ENCODE measurements at regions not wholly inside any gene's neighbourhood (a gene's known extent, or its start where the extent isn't known, plus 50 kb on each side); places are given as distances from the start of the nearest gene placed in this dataset.

DNA sequence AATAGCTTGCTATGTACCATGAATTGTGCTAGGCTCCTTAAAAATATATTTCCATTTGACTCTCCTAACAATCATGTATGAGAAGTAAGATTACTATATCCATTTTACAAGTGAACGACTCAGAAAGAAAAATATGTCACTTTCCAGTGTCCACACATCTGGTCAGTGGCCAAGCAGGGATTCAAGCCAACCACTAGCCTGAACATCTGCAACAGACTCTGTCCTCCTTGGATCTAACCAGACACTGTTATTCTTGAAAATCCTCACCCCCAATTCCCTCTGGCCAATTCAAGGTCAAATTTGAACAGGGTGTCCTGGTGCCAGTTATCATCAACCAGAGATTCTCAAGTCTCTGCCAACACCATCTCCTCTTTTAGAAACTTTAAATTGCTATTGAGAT is 344.1 kb upstream of the WWC1 start:
- no peaks in the 10 kb centered on the region for H3K4me1 ChIP-seq (ENCODE audit: control insufficient read depth in 1 of 2, insufficient read depth in 2 of 2, low read length in 2 of 2)

DNA sequence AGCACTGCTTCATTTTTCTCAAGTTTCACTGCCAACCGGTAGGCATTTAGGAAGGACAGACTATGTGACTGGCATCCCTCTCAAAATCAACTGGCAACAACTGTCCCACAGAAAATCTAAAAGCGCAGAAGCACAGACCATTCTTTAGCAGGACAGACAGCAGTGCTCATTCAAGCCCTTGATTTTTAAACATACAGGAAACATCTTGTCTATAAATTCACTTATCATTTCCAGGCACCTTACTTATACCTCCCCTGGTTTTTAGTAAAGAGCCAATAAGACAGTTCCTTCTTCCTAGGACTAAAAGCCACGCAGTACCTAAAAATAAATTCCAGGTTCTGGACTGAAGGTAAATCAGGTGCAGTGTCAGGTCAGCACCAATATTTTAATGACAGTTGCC is 343.2 kb upstream of the WWC1 start:
- Histone ChIP-seq H3K27me3 (ENCODE audit: low read depth, low read length) (no peaks in the 10 kb centered on the region), H3K9me3 (ENCODE audit: control insufficient read depth in 1 of 2, low read length in 2 of 2) (no peaks in the 10 kb centered on the region), H3K4me3 (ENCODE audit: low read depth in 1 of 2, low read length in 2 of 2) (no peak overlapping the region), H3K4me1 (ENCODE audit: control insufficient read depth in 1 of 2, insufficient read depth in 2 of 2, low read length in 2 of 2) (no peaks in the 10 kb centered on the region), H3K36me3 (ENCODE audit: control insufficient read depth in 1 of 2, insufficient read depth in 2 of 2, low read length in 2 of 2) (no peaks in the 10 kb centered on the region), H3K27ac (ENCODE audit: low read length) (no peak overlapping the region)

More for the DNA sequence above, 344.1 kb upstream of the WWC1 start:
- no peaks in the 10 kb centered on the region for H3K36me3 ChIP-seq (ENCODE audit: control insufficient read depth in 1 of 2, insufficient read depth in 2 of 2, low read length in 2 of 2)
- H3K27me3 ChIP-seq (ENCODE audit: low read depth, low read length), result no peaks in the 10 kb centered on the region
- no peaks in the 10 kb centered on the region for H3K9me3 ChIP-seq (ENCODE audit: control insufficient read depth in 1 of 2, low read length in 2 of 2)
- no peak overlapping the region for H3K4me3 ChIP-seq (ENCODE audit: low read depth in 1 of 2, low read length in 2 of 2)
- no peak overlapping the region for H3K27ac ChIP-seq (ENCODE audit: low read length)

- Histone ChIP-seq H3K27me3 (ENCODE audit: low read depth, low read length) (no peaks in the 10 kb centered on the region), H3K9me3 (ENCODE audit: control insufficient read depth in 1 of 2, low read length in 2 of 2) (no peaks in the 10 kb centered on the region), H3K4me1 (ENCODE audit: control insufficient read depth in 1 of 2, insufficient read depth in 2 of 2, low read length in 2 of 2) (no peaks in the 10 kb centered on the region), H3K36me3 (ENCODE audit: control insufficient read depth in 1 of 2, insufficient read depth in 2 of 2, low read length in 2 of 2) (no peaks in the 10 kb centered on the region), H3K4me3 (ENCODE audit: low read depth in 1 of 2, low read length in 2 of 2) (no peak overlapping the region), H3K27ac (ENCODE audit: low read length) (no peak overlapping the region)
Measured at GRCh38 chr5:167949435-167949834, 342.0 kb upstream of the WWC1 start.

DNA sequence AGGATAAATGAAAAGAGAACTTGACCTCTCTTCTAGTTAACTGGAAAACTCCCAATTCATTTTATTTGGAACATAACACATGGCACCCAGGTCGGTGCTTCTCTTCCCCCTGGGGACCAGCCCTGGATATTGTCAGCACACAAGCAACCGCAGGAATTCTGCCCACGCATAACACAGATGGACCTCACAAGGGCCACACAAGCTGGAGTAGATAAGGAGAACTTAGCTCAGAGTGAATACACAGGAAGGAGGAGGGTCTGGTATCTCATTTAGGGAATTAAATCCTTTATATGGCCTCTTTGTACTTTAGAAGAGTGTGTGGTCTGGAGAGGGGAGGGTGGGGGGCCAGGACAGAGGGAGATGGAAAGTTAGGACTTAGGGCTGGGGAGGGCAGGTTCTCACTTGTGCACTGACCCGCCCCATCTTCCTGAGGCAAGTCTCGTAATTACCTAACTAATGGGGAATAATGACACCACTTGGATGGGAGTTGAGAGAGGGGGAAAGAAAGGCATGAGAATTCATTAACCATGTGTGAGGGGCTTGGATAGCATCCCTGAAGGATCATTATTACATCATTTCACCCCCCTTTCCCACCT is 341.2 kb upstream of the WWC1 start:
- Histone ChIP-seq H3K27ac (ENCODE audit: low read length) (no peak overlapping the region), H3K36me3 (ENCODE audit: control insufficient read depth in 1 of 2, insufficient read depth in 2 of 2, low read length in 2 of 2) (no peaks in the 10 kb centered on the region)

DNA sequence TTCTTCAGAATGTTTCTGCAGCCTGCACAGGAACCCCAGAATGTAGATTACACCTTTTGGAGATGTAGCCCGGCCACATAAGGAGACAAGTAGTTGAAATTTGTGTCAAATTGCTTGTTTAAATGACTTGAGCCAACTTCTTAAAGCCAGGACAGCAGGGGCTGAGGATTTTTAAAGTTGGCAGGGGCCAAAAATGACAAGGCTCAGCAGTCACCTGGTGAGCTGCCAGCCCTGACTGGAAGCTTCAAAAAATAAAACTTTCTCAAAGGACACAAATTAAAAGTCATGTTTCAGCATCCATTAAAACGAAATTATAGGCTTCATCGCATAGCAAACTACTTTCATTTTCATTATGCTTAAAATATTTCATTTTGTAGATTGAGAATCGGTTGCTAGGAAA is 340.3 kb upstream of the WWC1 start:
- H3K4me3 ChIP-seq (ENCODE audit: low read depth in 1 of 2, low read length in 2 of 2), result no peak overlapping the region
- H3K36me3 ChIP-seq (ENCODE audit: control insufficient read depth in 1 of 2, insufficient read depth in 2 of 2, low read length in 2 of 2), result no peaks in the 10 kb centered on the region
- H3K27me3 ChIP-seq (ENCODE audit: low read depth, low read length), result no peaks in the 10 kb centered on the region
- no peaks in the 10 kb centered on the region for H3K4me1 ChIP-seq (ENCODE audit: control insufficient read depth in 1 of 2, insufficient read depth in 2 of 2, low read length in 2 of 2)
- no peak overlapping the region for H3K27ac ChIP-seq (ENCODE audit: low read length)
- H3K9me3 ChIP-seq (ENCODE audit: control insufficient read depth in 1 of 2, low read length in 2 of 2), result no peaks in the 10 kb centered on the region

More for the DNA sequence above, 341.2 kb upstream of the WWC1 start:
- Histone ChIP-seq H3K27me3 (ENCODE audit: low read depth, low read length) (no peaks in the 10 kb centered on the region), H3K4me3 (ENCODE audit: low read depth in 1 of 2, low read length in 2 of 2) (no peak overlapping the region), H3K9me3 (ENCODE audit: control insufficient read depth in 1 of 2, low read length in 2 of 2) (no peaks in the 10 kb centered on the region), H3K4me1 (ENCODE audit: control insufficient read depth in 1 of 2, insufficient read depth in 2 of 2, low read length in 2 of 2) (no peaks in the 10 kb centered on the region)

GRCh38 chr5:167952278-167952995 is 339.0 kb upstream of the WWC1 start:
- H3K4me1 ChIP-seq (ENCODE audit: control insufficient read depth in 1 of 2, insufficient read depth in 2 of 2, low read length in 2 of 2), result no peaks in the 10 kb centered on the region
- no peaks in the 10 kb centered on the region for H3K36me3 ChIP-seq (ENCODE audit: control insufficient read depth in 1 of 2, insufficient read depth in 2 of 2, low read length in 2 of 2)
- no peak overlapping the region for H3K4me3 ChIP-seq (ENCODE audit: low read depth in 1 of 2, low read length in 2 of 2)
- no peaks in the 10 kb centered on the region for H3K9me3 ChIP-seq (ENCODE audit: control insufficient read depth in 1 of 2, low read length in 2 of 2)
- H3K27ac ChIP-seq (ENCODE audit: low read length), result no peak overlapping the region
- no peaks in the 10 kb centered on the region for H3K27me3 ChIP-seq (ENCODE audit: low read depth, low read length)

GRCh38 chr5:167953151-167953798 is 338.2 kb upstream of the WWC1 start:
- Histone ChIP-seq H3K27me3 (ENCODE audit: low read depth, low read length) (no peaks in the 10 kb centered on the region), H3K36me3 (ENCODE audit: control insufficient read depth in 1 of 2, insufficient read depth in 2 of 2, low read length in 2 of 2) (no peaks in the 10 kb centered on the region), H3K4me3 (ENCODE audit: low read depth in 1 of 2, low read length in 2 of 2) (no peak overlapping the region), H3K27ac (ENCODE audit: low read length) (no peak overlapping the region), H3K9me3 (ENCODE audit: control insufficient read depth in 1 of 2, low read length in 2 of 2) (peaks cover 0 to 2% of the 10 kb centered on the region in 2 donors), H3K4me1 (ENCODE audit: control insufficient read depth in 1 of 2, insufficient read depth in 2 of 2, low read length in 2 of 2) (no peaks in the 10 kb centered on the region)

- Histone ChIP-seq H3K27me3 (ENCODE audit: low read depth, low read length) (no peaks in the 10 kb centered on the region), H3K4me3 (ENCODE audit: low read depth in 1 of 2, low read length in 2 of 2) (no peak overlapping the region), H3K27ac (ENCODE audit: low read length) (no peak overlapping the region), H3K4me1 (ENCODE audit: control insufficient read depth in 1 of 2, insufficient read depth in 2 of 2, low read length in 2 of 2) (no peaks in the 10 kb centered on the region), H3K9me3 (ENCODE audit: control insufficient read depth in 1 of 2, low read length in 2 of 2) (peaks cover 0 to 3% of the 10 kb centered on the region in 2 donors), H3K36me3 (ENCODE audit: control insufficient read depth in 1 of 2, insufficient read depth in 2 of 2, low read length in 2 of 2) (no peaks in the 10 kb centered on the region)
Measured at GRCh38 chr5:167961731-167962130, 329.7 kb upstream of the WWC1 start.

- Histone ChIP-seq H3K4me3 (ENCODE audit: low read depth in 1 of 2, low read length in 2 of 2) (no peak overlapping the region), H3K4me1 (ENCODE audit: control insufficient read depth in 1 of 2, insufficient read depth in 2 of 2, low read length in 2 of 2) (no peaks in the 10 kb centered on the region), H3K27ac (ENCODE audit: low read length) (no peak overlapping the region)
Measured at GRCh38 chr5:167964529-167964928, 326.9 kb upstream of the WWC1 start.

GRCh38 chr5:167965710-167966109 is 325.7 kb upstream of the WWC1 start:
- no peaks in the 10 kb centered on the region for H3K36me3 ChIP-seq (ENCODE audit: control insufficient read depth in 1 of 2, insufficient read depth in 2 of 2, low read length in 2 of 2)
- H3K4me1 ChIP-seq (ENCODE audit: control insufficient read depth in 1 of 2, insufficient read depth in 2 of 2, low read length in 2 of 2), result no peaks in the 10 kb centered on the region
- no peaks in the 10 kb centered on the region for H3K27me3 ChIP-seq (ENCODE audit: low read depth, low read length)
- H3K4me3 ChIP-seq (ENCODE audit: low read depth in 1 of 2, low read length in 2 of 2), result no peak overlapping the region
- no peaks in the 10 kb centered on the region for H3K9me3 ChIP-seq (ENCODE audit: control insufficient read depth in 1 of 2, low read length in 2 of 2)
- H3K27ac ChIP-seq (ENCODE audit: low read length), result no peak overlapping the region

More at GRCh38 chr5:167964529-167964928, 326.9 kb upstream of the WWC1 start:
- H3K36me3 ChIP-seq (ENCODE audit: control insufficient read depth in 1 of 2, insufficient read depth in 2 of 2, low read length in 2 of 2), result no peaks in the 10 kb centered on the region
- H3K27me3 ChIP-seq (ENCODE audit: low read depth, low read length), result no peaks in the 10 kb centered on the region
- no peaks in the 10 kb centered on the region for H3K9me3 ChIP-seq (ENCODE audit: control insufficient read depth in 1 of 2, low read length in 2 of 2)

DNA sequence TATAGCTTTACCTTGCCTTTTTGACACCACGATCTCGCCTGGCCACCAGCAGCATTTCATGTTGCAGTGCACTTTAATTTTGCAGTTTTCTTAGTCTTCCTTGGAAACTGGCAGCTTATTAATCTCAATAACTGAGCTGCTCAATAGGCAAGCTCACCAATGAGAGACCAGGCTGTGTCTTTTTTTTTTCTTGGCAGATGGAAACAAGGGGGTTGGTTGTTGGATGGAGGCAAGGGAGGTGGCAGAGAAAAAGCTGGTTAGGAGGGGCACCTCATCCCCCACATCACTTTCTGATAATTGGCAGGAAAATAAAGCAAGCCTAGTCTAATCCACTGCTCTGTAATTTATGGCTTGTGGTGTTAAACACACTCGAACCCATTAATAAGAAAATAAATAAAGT is 324.5 kb upstream of the WWC1 start:
- no peaks in the 10 kb centered on the region for H3K4me1 ChIP-seq (ENCODE audit: control insufficient read depth in 1 of 2, insufficient read depth in 2 of 2, low read length in 2 of 2)
- no peaks in the 10 kb centered on the region for H3K27me3 ChIP-seq (ENCODE audit: low read depth, low read length)
- H3K36me3 ChIP-seq (ENCODE audit: control insufficient read depth in 1 of 2, insufficient read depth in 2 of 2, low read length in 2 of 2), result no peaks in the 10 kb centered on the region
- H3K9me3 ChIP-seq (ENCODE audit: control insufficient read depth in 1 of 2, low read length in 2 of 2), result no peaks in the 10 kb centered on the region
- H3K27ac ChIP-seq (ENCODE audit: low read length), result no peak overlapping the region
- no peak overlapping the region for H3K4me3 ChIP-seq (ENCODE audit: low read depth in 1 of 2, low read length in 2 of 2)

All from muscle layer of duodenum (tissue), 2 donors.